DND-41 (cell line): ENCODE measurements at regions not wholly inside any gene's neighbourhood (a gene's known extent, or its start where the extent isn't known, plus 50 kb on each side); places are given as distances from the start of the nearest gene placed in this dataset.

Source experiments
- EZH2 ChIP-seq: IDR thresholded peaks from 3 replicates; pipeline ENCODE4 v1.6.1; 2012; ENCODE audit warnings: borderline replicate concordance, low read depth, mild to moderate bottlenecking, moderate library complexity, low read length, inconsistent platforms; ENCODE audit not compliant: severe bottlenecking
- TF ChIP-seq, protein P1 (sequence below): IDR thresholded peaks from 2 replicates; pipeline ENCODE4 v1.5.1; 2012; ENCODE audit warnings: borderline replicate concordance, low read length, moderate library complexity, mild to moderate bottlenecking; ENCODE audit not compliant: poor library complexity, severe bottlenecking; ENCODE audit errors: extremely low read depth

DNA sequence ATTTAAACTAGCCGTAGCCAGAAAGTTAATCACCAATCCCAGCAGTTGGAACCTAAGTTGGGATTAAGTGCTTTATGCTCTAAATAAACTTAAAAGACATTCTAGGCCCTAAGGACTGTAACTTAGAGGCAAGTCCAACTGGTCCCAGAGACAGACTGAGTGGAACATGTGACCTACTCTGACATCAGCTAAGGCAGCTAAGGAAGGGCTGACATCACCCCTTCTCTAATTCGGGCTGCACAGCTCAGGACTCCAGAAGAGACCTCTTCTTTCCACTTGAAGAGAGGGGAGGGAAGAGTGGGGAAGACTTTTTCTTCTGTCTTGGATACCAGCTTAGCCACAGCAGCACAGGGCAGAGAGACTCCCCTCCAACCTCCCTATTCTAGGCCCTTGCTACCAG is 565.2 kb downstream of the CDH8 start:
- TF ChIP-seq, protein P1, sequence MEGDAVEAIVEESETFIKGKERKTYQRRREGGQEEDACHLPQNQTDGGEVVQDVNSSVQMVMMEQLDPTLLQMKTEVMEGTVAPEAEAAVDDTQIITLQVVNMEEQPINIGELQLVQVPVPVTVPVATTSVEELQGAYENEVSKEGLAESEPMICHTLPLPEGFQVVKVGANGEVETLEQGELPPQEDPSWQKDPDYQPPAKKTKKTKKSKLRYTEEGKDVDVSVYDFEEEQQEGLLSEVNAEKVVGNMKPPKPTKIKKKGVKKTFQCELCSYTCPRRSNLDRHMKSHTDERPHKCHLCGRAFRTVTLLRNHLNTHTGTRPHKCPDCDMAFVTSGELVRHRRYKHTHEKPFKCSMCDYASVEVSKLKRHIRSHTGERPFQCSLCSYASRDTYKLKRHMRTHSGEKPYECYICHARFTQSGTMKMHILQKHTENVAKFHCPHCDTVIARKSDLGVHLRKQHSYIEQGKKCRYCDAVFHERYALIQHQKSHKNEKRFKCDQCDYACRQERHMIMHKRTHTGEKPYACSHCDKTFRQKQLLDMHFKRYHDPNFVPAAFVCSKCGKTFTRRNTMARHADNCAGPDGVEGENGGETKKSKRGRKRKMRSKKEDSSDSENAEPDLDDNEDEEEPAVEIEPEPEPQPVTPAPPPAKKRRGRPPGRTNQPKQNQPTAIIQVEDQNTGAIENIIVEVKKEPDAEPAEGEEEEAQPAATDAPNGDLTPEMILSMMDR = no peak
- no peak for TF ChIP-seq EZH2
